Neuronal stem cell (in vitro differentiated cells): ENCODE measurements at regions not wholly inside any gene's neighbourhood (a gene's known extent, or its start where the extent isn't known, plus 50 kb on each side); places are given as distances from the start of the nearest gene placed in this dataset.

Experiments used
- DNase-seq: peaks from one replicate; pipeline ENCODE4 v3.0.0-alpha.2; 2013; ENCODE audit warnings: low spot score
- H2AFZ ChIP-seq: one replicate; pipeline ENCODE4 v1.6.1; 2013; ENCODE audit warnings: mild to moderate bottlenecking, low read length, inconsistent platforms
- H2AK5ac ChIP-seq: 2 replicates; pipeline ENCODE4 v1.6.1; 2013; ENCODE audit warnings: low read depth, mild to moderate bottlenecking, inconsistent platforms, low read length, moderate library complexity, mixed read lengths
- H2BK120ac ChIP-seq: 2 replicates; pipeline ENCODE4 v1.6.1; 2013; ENCODE audit warnings: low read depth, mild to moderate bottlenecking, inconsistent platforms, low read length, moderate library complexity, mixed read lengths
- H2BK12ac ChIP-seq: one replicate; pipeline ENCODE4 v1.6.1; 2013; ENCODE audit warnings: low read length, inconsistent platforms
- H2BK15ac ChIP-seq: 2 replicates; pipeline ENCODE4 v1.6.1; 2013; ENCODE audit warnings: mild to moderate bottlenecking, low read length, inconsistent platforms, mixed read lengths
- H2BK5ac ChIP-seq: one replicate; pipeline ENCODE4 v1.6.1; 2013; ENCODE audit warnings: inconsistent platforms, mild to moderate bottlenecking, low read length, moderate library complexity
- H3K14ac ChIP-seq: one replicate; pipeline ENCODE4 v1.6.1; 2013; ENCODE audit warnings: low read length, inconsistent platforms
- H3K18ac ChIP-seq: 2 replicates; pipeline ENCODE4 v1.6.1; 2013; ENCODE audit warnings: low read length, inconsistent platforms
- H3K23ac ChIP-seq: 2 replicates; pipeline ENCODE4 v1.6.1; 2013; ENCODE audit warnings: low read depth, mild to moderate bottlenecking, mixed read lengths, low read length, inconsistent platforms; ENCODE audit not compliant: poor library complexity
- H3K27ac ChIP-seq: replicated peaks from 3 replicates; pipeline ENCODE4 v1.5.1; 2013; ENCODE audit warnings: low read length, inconsistent platforms
- H3K27me3 ChIP-seq, 3 experiments: 2 replicates each; pipeline ENCODE4 v1.6.1; 2013; ENCODE audit warnings: low read length in 3 of 3, mild to moderate bottlenecking in 2 of 3, inconsistent platforms in 1 of 3, low read depth in 1 of 3, mixed read lengths in 1 of 3, moderate library complexity in 1 of 3; ENCODE audit not compliant: control insufficient read depth in 3 of 3, insufficient read depth in 3 of 3
- H3K36me3 ChIP-seq, 2 donors: replicated peaks in 1 of 2; 2 replicates each; pipeline ENCODE4 v1.6.1; 2013; ENCODE audit warnings: low read length in 2 of 2; ENCODE audit not compliant: control insufficient read depth in 2 of 2, insufficient read depth in 2 of 2
- H3K4ac ChIP-seq: 2 replicates; pipeline ENCODE4 v1.6.1; 2013; ENCODE audit warnings: inconsistent platforms, mild to moderate bottlenecking, low read length, moderate library complexity
- H3K4me1 ChIP-seq, 2 donors: 1 replicate in 1 of 2; 2 replicates in 1 of 2; pipeline ENCODE4 v1.6.1; 2013; ENCODE audit warnings: low read length in 2 of 2, low read depth in 1 of 2; ENCODE audit not compliant: control insufficient read depth in 2 of 2, insufficient read depth in 1 of 2
- H3K4me2 ChIP-seq: one replicate; pipeline ENCODE4 v1.6.1; 2013; ENCODE audit warnings: mild to moderate bottlenecking, low read length, inconsistent platforms; ENCODE audit not compliant: insufficient read depth, poor library complexity, severe bottlenecking
- H3K4me3 ChIP-seq, 2 donors: 2 replicates each; pipeline ENCODE4 v1.5.1; 2013; ENCODE audit warnings: low read length in 2 of 2, mild to moderate bottlenecking in 2 of 2, inconsistent platforms in 1 of 2, moderate library complexity in 1 of 2
- H3K79me1 ChIP-seq: one replicate; pipeline ENCODE4 v1.6.1; 2013; ENCODE audit warnings: low read depth, mild to moderate bottlenecking, inconsistent platforms, low read length, moderate library complexity
- H3K9ac ChIP-seq: one replicate; pipeline ENCODE4 v1.6.1; 2013; ENCODE audit warnings: mild to moderate bottlenecking, low read depth, low read length, inconsistent platforms; ENCODE audit not compliant: poor library complexity
- H3K9me3 ChIP-seq, 2 donors: replicated peaks in 1 of 2; 2 replicates each; pipeline versions ENCODE3 to v1.6.1; 2013; ENCODE audit warnings: low read length in 2 of 2, mild to moderate bottlenecking in 2 of 2, inconsistent platforms in 1 of 2, low read depth in 1 of 2, mixed read lengths in 1 of 2, moderate library complexity in 1 of 2; ENCODE audit not compliant: control insufficient read depth in 2 of 2, insufficient read depth in 1 of 2
- H4K8ac ChIP-seq: one replicate; pipeline ENCODE4 v1.6.1; 2013; ENCODE audit warnings: low read depth, mild to moderate bottlenecking, inconsistent platforms, low read length, moderate library complexity
- H4K91ac ChIP-seq: one replicate; pipeline ENCODE4 v1.6.1; 2013; ENCODE audit warnings: low read length, low read depth, mild to moderate bottlenecking, inconsistent platforms; ENCODE audit not compliant: poor library complexity
- WGBS, 2 donors: extraction: QIAGEN DNeasy Blood & Tissue Kit; methylation state at CpG; one replicate each; pipeline ENCODE4 v1.1.7; 2013; ENCODE audit warnings: missing lambda C conversion rate in 2 of 2, mixed read lengths in 1 of 2; ENCODE audit not compliant: insufficient read length in 2 of 2, insufficient replicate concordance in 1 of 2; ENCODE audit errors: extremely low coverage in 2 of 2; 5-methylcytosine and 5-hydroxymethylcytosine counted together

- Histone ChIP-seq H3K27ac (no peak overlapping the region), H2AFZ (no peak overlapping the region), H3K79me1 (no peaks in the 10 kb centered on the region), H2BK5ac (no peak overlapping the region), H3K9me3 (peaks cover 0 to 2% of the 10 kb centered on the region in 2 donors), H3K18ac (no peak overlapping the region), H3K4me3 (no peak overlapping the region), H2BK120ac (no peak overlapping the region), H2BK15ac (no peak overlapping the region), H3K4me2 (no peak overlapping the region), H4K91ac (no peak overlapping the region), H3K36me3 (no peaks in the 10 kb centered on the region), H2AK5ac (no peak overlapping the region), H3K4me1 (peaks cover 0 to 3% of the 10 kb centered on the region in 2 donors), H2BK12ac (no peak overlapping the region), H3K4ac (no peak overlapping the region), H3K23ac (no peak overlapping the region), H3K27me3 (no peaks in the 10 kb centered on the region), H3K14ac (no peak overlapping the region), H4K8ac (no peak overlapping the region), H3K9ac (no peak overlapping the region)
- WGBS, 2 donors: no CpG with 5 or more reads among the region's 8 CpGs
- no peak for DNase-seq
Observed at GRCh38 chr6:163691049-163691448, 276.5 kb downstream of the QKI start.

- Histone ChIP-seq H3K4me3 (no peak overlapping the region), H3K4me1 (peaks cover 0 to 3% of the 10 kb centered on the region in 2 donors), H4K8ac (no peak overlapping the region), H3K14ac (no peak overlapping the region), H2AFZ (peak overlapping the region; percentile 15), H2BK5ac (no peak overlapping the region), H2AK5ac (no peak overlapping the region), H3K4me2 (no peak overlapping the region), H3K36me3 (no peaks in the 10 kb centered on the region), H3K4ac (no peak overlapping the region), H3K27me3 (no peaks in the 10 kb centered on the region), H3K18ac (no peak overlapping the region), H2BK15ac (no peak overlapping the region), H3K27ac (no peak overlapping the region), H3K79me1 (no peaks in the 10 kb centered on the region), H4K91ac (no peak overlapping the region), H3K9ac (no peak overlapping the region), H3K23ac (no peak overlapping the region), H2BK12ac (no peak overlapping the region), H2BK120ac (no peak overlapping the region), H3K9me3 (peaks cover under 1 to 4% of the 10 kb centered on the region in 2 donors)
- WGBS, 2 donors: no CpG with 5 or more reads among the region's 6 CpGs
- no peak for DNase-seq
Observed at GRCh38 chr6:163688739-163689362, 274.3 kb downstream of the QKI start.

GRCh38 chr6:163687075-163687474, 272.6 kb downstream of the QKI start:
- H4K91ac ChIP-seq: no peak overlapping the region
- no peaks in the 10 kb centered on the region for H3K36me3 ChIP-seq
- H3K18ac ChIP-seq: no peak overlapping the region
- peaks cover 0 to 3% of the 10 kb centered on the region in 2 donors for H3K4me1 ChIP-seq
- H3K27me3 ChIP-seq: no peaks in the 10 kb centered on the region
- H3K4me2 ChIP-seq: no peak overlapping the region
- H2AFZ ChIP-seq: no peak overlapping the region
- H2AK5ac ChIP-seq: no peak overlapping the region
- no peaks in the 10 kb centered on the region for H3K79me1 ChIP-seq
- no peak overlapping the region for H2BK15ac ChIP-seq
- no peak overlapping the region for H2BK12ac ChIP-seq
- H3K9me3 ChIP-seq: peaks cover 3 to 9% of the 10 kb centered on the region in 2 donors
- no peak overlapping the region for H3K23ac ChIP-seq
- no peak overlapping the region for H2BK5ac ChIP-seq
- H2BK120ac ChIP-seq: no peak overlapping the region
- DNase-seq: no peak
- WGBS, 2 donors: no CpG with 5 or more reads among the region's 2 CpGs
- no peak overlapping the region for H3K27ac ChIP-seq
- H3K4me3 ChIP-seq: no peak overlapping the region
- no peak overlapping the region for H3K9ac ChIP-seq
- no peak overlapping the region for H3K14ac ChIP-seq
- H3K4ac ChIP-seq: no peak overlapping the region
- H4K8ac ChIP-seq: no peak overlapping the region

GRCh38 chr6:163686301-163686700, 271.8 kb downstream of the QKI start:
- Histone ChIP-seq H3K4ac (no peak overlapping the region), H2BK12ac (no peak overlapping the region), H3K4me2 (no peak overlapping the region), H3K27ac (no peak overlapping the region), H4K8ac (no peak overlapping the region), H3K9me3 (peaks cover 3 to 9% of the 10 kb centered on the region in 2 donors), H3K79me1 (no peaks in the 10 kb centered on the region), H3K4me1 (peaks cover 0 to 3% of the 10 kb centered on the region in 2 donors), H3K27me3 (no peaks in the 10 kb centered on the region), H2AFZ (no peak overlapping the region), H2BK15ac (no peak overlapping the region), H3K4me3 (no peak overlapping the region), H3K18ac (no peak overlapping the region), H4K91ac (no peak overlapping the region), H3K36me3 (no peaks in the 10 kb centered on the region), H2AK5ac (no peak overlapping the region), H2BK5ac (no peak overlapping the region), H3K14ac (no peak overlapping the region), H3K9ac (no peak overlapping the region), H3K23ac (no peak overlapping the region), H2BK120ac (no peak overlapping the region)
- no CpG with 5 or more reads among the region's 2 CpGs for whole genome bisulfite sequencing, 2 donors
- DNase-seq: no peak
